ENCODE measurements at regions not wholly inside any gene's neighbourhood (a gene's known extent, or its start where the extent isn't known, plus 50 kb on each side); places are given as distances from the start of the nearest gene placed in this dataset.

GRCh38 chr17:71184716-71185115, 936.1 kb upstream of the SOX9 start:
- DNase-seq (ENCODE audit: extremely low spot score) = no peak
- H3K9me3 ChIP-seq = no peaks in the 10 kb centered on the region
- peaks cover 0 to 17% (median 10%) of the 10 kb centered on the region in 4 donors for H3K4me1 ChIP-seq
- TF ChIP-seq CTCF (IDR thresholded peaks at IDR 0.05) (no peak), EP300 (IDR thresholded peaks at IDR 0.05) (no peak), POLR2AphosphoS5 (IDR thresholded peaks at IDR 0.05) (no peak)
- H3K27ac ChIP-seq (replicated peaks in 1 of 4) = no peak overlapping the region
- H3K27me3 ChIP-seq = no peaks in the 10 kb centered on the region
- H3K36me3 ChIP-seq = no peaks in the 10 kb centered on the region
- H3K4me3 ChIP-seq = no peak overlapping the region
- intact Hi-C loops (cut with DNase I) = no loop called here
- 69% methylated on average over 4 of the region's 4 CpGs for WGBS

- Histone ChIP-seq H3K4me1 (no peaks in the 10 kb centered on the region), H3K9me3 (no peaks in the 10 kb centered on the region), H3K27me3 (no peaks in the 10 kb centered on the region), H3K36me3 (no peaks in the 10 kb centered on the region), H3K4me3 (no peak overlapping the region), H3K27ac (replicated peaks in 1 of 4) (no peak overlapping the region)
- 96% methylated on average over 8 of the region's 8 CpGs for WGBS
- DNase-seq (ENCODE audit: extremely low spot score) = no peak
- intact Hi-C loops (cut with DNase I) = no loop called here
- TF ChIP-seq CTCF (IDR thresholded peaks at IDR 0.05) (no peak), EP300 (IDR thresholded peaks at IDR 0.05) (no peak), POLR2AphosphoS5 (IDR thresholded peaks at IDR 0.05) (no peak), POLR2A (IDR thresholded peaks at IDR 0.05; ENCODE audit: low read depth) (no peak)
These were observed 933.5 kb upstream of the SOX9 start for GRCh38 chr17:71187145-71187878.

GRCh38 chr17:71188811-71189492, 931.9 kb upstream of the SOX9 start:
- H3K4me3 ChIP-seq = no peak overlapping the region
- intact Hi-C loops (cut with DNase I) = no loop called here
- H3K27me3 ChIP-seq = no peaks in the 10 kb centered on the region
- WGBS = 42% methylated on average over 2 of the region's 2 CpGs
- H3K27ac ChIP-seq (replicated peaks in 1 of 4) = no peak overlapping the region
- H3K36me3 ChIP-seq = no peaks in the 10 kb centered on the region
- TF ChIP-seq POLR2AphosphoS5 (IDR thresholded peaks at IDR 0.05) (no peak), POLR2A (IDR thresholded peaks at IDR 0.05; ENCODE audit: low read depth) (no peak), EP300 (IDR thresholded peaks at IDR 0.05) (no peak), CTCF (IDR thresholded peaks at IDR 0.05) (no peak)
- H3K4me1 ChIP-seq = peaks cover 0 to 5% (median 0%) of the 10 kb centered on the region in 4 donors
- DNase-seq (ENCODE audit: extremely low spot score) = no peak
- no peaks in the 10 kb centered on the region for H3K9me3 ChIP-seq

GRCh38 chr17:71189493-71189831, 931.4 kb upstream of the SOX9 start:
- intact Hi-C loops (cut with DNase I) = no loop called here
- 95% methylated on average over 4 of the region's 4 CpGs for WGBS
- Histone ChIP-seq H3K27ac (replicated peaks in 1 of 4) (no peak overlapping the region), H3K9me3 (no peaks in the 10 kb centered on the region), H3K4me1 (peaks cover 0 to 5% (median 0%) of the 10 kb centered on the region in 4 donors), H3K4me3 (no peak overlapping the region), H3K27me3 (no peaks in the 10 kb centered on the region), H3K36me3 (no peaks in the 10 kb centered on the region)
- DNase-seq (ENCODE audit: extremely low spot score) = no peak
- TF ChIP-seq POLR2AphosphoS5 (IDR thresholded peaks at IDR 0.05) (no peak), EP300 (IDR thresholded peaks at IDR 0.05) (no peak), CTCF (IDR thresholded peaks at IDR 0.05) (no peak), POLR2A (IDR thresholded peaks at IDR 0.05; ENCODE audit: low read depth) (no peak)
